ENCODE measurements at regions not wholly inside any gene's neighbourhood (a gene's known extent, or its start where the extent isn't known, plus 50 kb on each side); places are given as distances from the start of the nearest gene placed in this dataset.

- no peak for TF ChIP-seq EZH2 (IDR thresholded peaks at IDR 0.05; ENCODE audit: borderline replicate concordance, insufficient read depth, low read depth, low read length, poor library complexity, severe bottlenecking)
- no peak for TF ChIP-seq CTCF (IDR thresholded peaks at IDR 0.05)
- no peaks in the 10 kb centered on the region for H3K4me1 Mint-ChIP-seq
- Histone ChIP-seq H3K9ac (ENCODE audit: low read length) (no peak overlapping the region), H4K20me1 (ENCODE audit: control insufficient read depth, insufficient read depth, low read length, poor library complexity, severe bottlenecking) (no peaks in the 10 kb centered on the region), H3K4me2 (replicated peaks; ENCODE audit: low read depth, low read length, poor library complexity, severe bottlenecking) (no peak overlapping the region), H3K9me3 (ENCODE audit: control extremely low read depth in 1 of 3, control insufficient read depth in 2 of 3, insufficient read depth in 1 of 3, low read length in 2 of 3) (peaks cover 0 to 17% (median 0%) of the 10 kb centered on the region in 3 donors), H3K4me1 (ENCODE audit: control insufficient read depth in 2 of 2, insufficient read depth in 2 of 2, low read length in 2 of 2) (no peaks in the 10 kb centered on the region), H3K27me3 (replicated peaks in 1 of 4; ENCODE audit: control extremely low read depth in 1 of 4, control insufficient read depth in 3 of 4, insufficient read depth in 4 of 4, low read length in 3 of 4) (no peaks in the 10 kb centered on the region), H3K36me3 (replicated peaks in 1 of 2; ENCODE audit: control extremely low read depth in 1 of 2, control insufficient read depth in 1 of 2, extremely low read depth in 1 of 2, insufficient read depth in 2 of 2, low read length in 1 of 2) (no peaks in the 10 kb centered on the region), H2AFZ (ENCODE audit: insufficient read depth, low read depth, low read length, poor library complexity, severe bottlenecking) (no peak overlapping the region), H3K4me3 (ENCODE audit: control extremely low read depth in 1 of 5, extremely low read depth in 1 of 5, insufficient read depth in 1 of 5, low read depth in 2 of 5, low read length in 4 of 5) (no peak overlapping the region), H3K27ac (ENCODE audit: low read length in 2 of 2) (no peak overlapping the region), H3K79me2 (ENCODE audit: control insufficient read depth, insufficient read depth, low read length) (no peaks in the 10 kb centered on the region)
- H3K9me3 Mint-ChIP-seq (ENCODE audit: insufficient read depth): peaks cover 5% of the 10 kb centered on the region
- DNase-seq (no peak), ATAC-seq (ENCODE audit: low read depth) (no peak)
- H3K27me3 Mint-ChIP-seq: no peaks in the 10 kb centered on the region
- intact Hi-C loops (cut with micrococcal nuclease): no loop called here
- no peak overlapping the region for H3K4me3 Mint-ChIP-seq
- ChIA-PET POLR2A (no interaction called here), CTCF (no interaction called here)
- no peak overlapping the region for H3K27ac Mint-ChIP-seq
- 90% methylated on average over 12 of the region's 14 CpGs for WGBS (ENCODE audit: insufficient coverage)
These were observed 284.7 kb upstream of the IRX2 start for GRCh38 chr5:3036041-3036788.

- Histone ChIP-seq H4K20me1 (ENCODE audit: control insufficient read depth, insufficient read depth, low read length, poor library complexity, severe bottlenecking) (no peaks in the 10 kb centered on the region), H3K4me1 (ENCODE audit: control insufficient read depth in 2 of 2, insufficient read depth in 2 of 2, low read length in 2 of 2) (no peaks in the 10 kb centered on the region), H3K79me2 (ENCODE audit: control insufficient read depth, insufficient read depth, low read length) (no peaks in the 10 kb centered on the region), H3K4me3 (ENCODE audit: control extremely low read depth in 1 of 5, extremely low read depth in 1 of 5, insufficient read depth in 1 of 5, low read depth in 2 of 5, low read length in 4 of 5) (no peak overlapping the region), H3K9ac (ENCODE audit: low read length) (no peak overlapping the region), H3K27me3 (replicated peaks in 1 of 4; ENCODE audit: control extremely low read depth in 1 of 4, control insufficient read depth in 3 of 4, insufficient read depth in 4 of 4, low read length in 3 of 4) (no peaks in the 10 kb centered on the region), H3K9me3 (ENCODE audit: control extremely low read depth in 1 of 3, control insufficient read depth in 2 of 3, insufficient read depth in 1 of 3, low read length in 2 of 3) (peaks cover 0 to 24% (median 0%) of the 10 kb centered on the region in 3 donors), H3K27ac (ENCODE audit: low read length in 2 of 2) (no peak overlapping the region), H3K4me2 (replicated peaks; ENCODE audit: low read depth, low read length, poor library complexity, severe bottlenecking) (no peak overlapping the region), H2AFZ (ENCODE audit: insufficient read depth, low read depth, low read length, poor library complexity, severe bottlenecking) (no peak overlapping the region), H3K36me3 (replicated peaks in 1 of 2; ENCODE audit: control extremely low read depth in 1 of 2, control insufficient read depth in 1 of 2, extremely low read depth in 1 of 2, insufficient read depth in 2 of 2, low read length in 1 of 2) (no peaks in the 10 kb centered on the region)
- CTCF ChIA-PET: no interaction called here
- Mint-ChIP-seq H3K4me3 (no peak overlapping the region), H3K4me1 (no peaks in the 10 kb centered on the region), H3K27me3 (no peaks in the 10 kb centered on the region), H3K27ac (no peak overlapping the region), H3K9me3 (ENCODE audit: insufficient read depth) (peaks cover 7% of the 10 kb centered on the region)
- WGBS (ENCODE audit: insufficient coverage): 87% methylated on average over 5 of the region's 5 CpGs
- ATAC-seq (ENCODE audit: low read depth): no peak
- intact Hi-C loops (cut with micrococcal nuclease): no loop called here
- DNase-seq: no peak
- POLR2A ChIA-PET: no interaction called here
- TF ChIP-seq EZH2 (IDR thresholded peaks at IDR 0.05; ENCODE audit: borderline replicate concordance, insufficient read depth, low read depth, low read length, poor library complexity, severe bottlenecking): no peak
- no peak for TF ChIP-seq CTCF (IDR thresholded peaks at IDR 0.05)
These were observed 284.0 kb upstream of the IRX2 start for GRCh38 chr5:3035452-3035851.
